MG63 (cell line): ENCODE measurements at regions not wholly inside any gene's neighbourhood (a gene's known extent, or its start where the extent isn't known, plus 50 kb on each side); places are given as distances from the start of the nearest gene placed in this dataset.
A peak's percentile ranks its signal among the peaks of the same experiment; 100 is the strongest.

Experiments used
- DNase-seq: peaks from one replicate; pipeline ENCODE4 v3.0.0-alpha.2; 2020
- H3K27me3 ChIP-seq: fragments of 250-450 bp; sonication (Bioruptor Pico); 2 replicates; pipeline ENCODE4 v1.5.1; 2020; ENCODE audit warnings: mild to moderate bottlenecking, moderate library complexity
- H3K36me3 ChIP-seq: fragments of 250-450 bp; sonication (Bioruptor Pico); 2 replicates; pipeline ENCODE4 v1.5.1; 2020; ENCODE audit warnings: mild to moderate bottlenecking, moderate library complexity
- H3K4me3 ChIP-seq: fragments of 250-450 bp; sonication (Bioruptor Pico); 2 replicates; pipeline ENCODE4 v1.5.1; 2020; ENCODE audit warnings: mild to moderate bottlenecking, moderate library complexity
- H3K9me3 ChIP-seq: fragments of 250-450 bp; sonication (Bioruptor Pico); 2 replicates; pipeline ENCODE4 v1.5.1; 2020; ENCODE audit warnings: mild to moderate bottlenecking, moderate library complexity

DNA sequence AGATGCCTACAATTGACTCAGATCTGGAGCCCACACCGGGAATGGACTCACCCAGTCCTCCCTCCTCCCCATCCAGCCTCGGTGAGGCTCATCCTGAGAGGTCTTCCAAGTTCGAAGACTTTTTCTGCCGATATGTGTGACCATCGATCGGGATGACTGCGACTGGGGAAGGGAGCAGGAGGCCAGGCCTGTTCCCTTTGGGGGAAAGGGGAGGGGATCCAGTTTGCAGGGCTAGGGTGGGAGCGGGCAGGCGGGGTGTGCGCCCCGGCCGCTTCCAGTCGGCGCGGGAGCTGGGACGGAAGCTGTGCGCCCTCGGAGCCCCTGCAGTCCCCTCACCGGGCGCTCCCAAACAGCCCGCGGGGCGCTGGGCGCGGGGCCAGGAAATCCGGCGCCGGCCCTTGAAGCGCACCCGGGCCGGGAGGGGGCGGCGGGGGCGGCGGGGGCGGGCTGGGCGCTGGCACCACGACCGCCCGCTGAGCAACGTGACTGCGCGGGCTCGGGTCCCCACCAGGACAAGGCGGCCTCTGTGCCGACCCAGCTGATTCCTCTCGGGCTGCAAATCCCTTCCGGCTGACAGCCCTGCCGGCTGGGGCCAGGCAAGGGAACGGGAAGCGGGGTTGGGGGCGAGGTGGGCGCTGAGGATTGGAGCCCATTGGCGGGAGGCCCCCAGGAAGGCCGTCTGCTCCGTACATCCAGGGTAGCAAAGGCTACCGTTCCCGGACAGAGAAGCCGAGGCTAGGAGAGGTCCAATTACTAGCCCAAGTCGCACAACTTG, 103.9 kb downstream of the EBNA1BP2 start:
- no peak for DNase-seq
- Histone ChIP-seq H3K9me3 (no peaks in the 10 kb centered on the region), H3K27me3 (no peaks in the 10 kb centered on the region), H3K36me3 (no peaks in the 10 kb centered on the region), H3K4me3 (no peak overlapping the region)

DNA sequence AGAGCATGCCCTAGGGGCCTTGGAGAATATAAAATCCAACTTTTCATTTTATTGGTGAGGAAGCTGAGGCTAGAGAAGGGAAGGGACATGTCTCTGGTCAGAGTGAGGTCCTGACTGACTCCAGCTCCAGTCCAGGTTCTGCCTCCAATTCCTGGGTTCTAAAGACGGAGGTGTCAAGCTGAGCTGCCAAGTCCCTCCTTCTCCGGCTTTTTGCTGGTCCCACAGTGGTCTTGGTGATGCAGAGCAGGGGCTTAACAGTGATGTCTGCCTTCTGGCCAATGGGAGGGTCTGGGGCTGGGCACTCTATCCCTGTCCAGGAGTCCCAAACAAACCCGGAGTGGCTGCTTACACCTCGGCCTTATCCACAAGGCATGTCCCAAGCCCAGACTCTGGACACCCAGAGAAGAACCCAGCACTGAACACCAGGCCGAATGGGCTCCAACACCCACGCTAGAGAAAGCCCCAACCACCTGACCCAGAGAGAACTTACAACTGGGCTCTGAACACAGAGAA, 104.8 kb downstream of the EBNA1BP2 start:
- Histone ChIP-seq H3K36me3 (no peaks in the 10 kb centered on the region), H3K9me3 (no peaks in the 10 kb centered on the region), H3K4me3 (no peak overlapping the region), H3K27me3 (no peaks in the 10 kb centered on the region)
- DNase-seq: no peak

DNA sequence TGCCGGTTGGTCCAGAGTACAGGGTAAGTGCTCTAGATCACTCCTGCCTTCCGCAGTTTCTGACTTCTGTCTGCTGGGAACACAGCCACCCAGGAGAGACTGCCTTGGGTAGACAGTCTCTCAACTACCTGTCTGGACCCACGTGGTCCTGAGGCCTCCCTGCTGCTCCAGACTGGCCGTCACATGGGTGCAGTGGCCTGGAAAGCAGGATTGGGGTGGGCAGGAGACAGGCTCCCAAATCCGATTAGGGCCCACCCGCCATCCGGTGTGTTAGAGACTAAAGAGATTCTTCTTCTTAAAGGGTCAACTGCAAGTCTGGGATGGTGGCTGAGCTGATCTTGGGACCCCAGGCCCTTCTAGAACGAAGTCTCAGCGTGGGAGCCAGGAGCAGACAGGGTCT, 105.5 kb downstream of the EBNA1BP2 start:
- DNase-seq: no peak

DNA sequence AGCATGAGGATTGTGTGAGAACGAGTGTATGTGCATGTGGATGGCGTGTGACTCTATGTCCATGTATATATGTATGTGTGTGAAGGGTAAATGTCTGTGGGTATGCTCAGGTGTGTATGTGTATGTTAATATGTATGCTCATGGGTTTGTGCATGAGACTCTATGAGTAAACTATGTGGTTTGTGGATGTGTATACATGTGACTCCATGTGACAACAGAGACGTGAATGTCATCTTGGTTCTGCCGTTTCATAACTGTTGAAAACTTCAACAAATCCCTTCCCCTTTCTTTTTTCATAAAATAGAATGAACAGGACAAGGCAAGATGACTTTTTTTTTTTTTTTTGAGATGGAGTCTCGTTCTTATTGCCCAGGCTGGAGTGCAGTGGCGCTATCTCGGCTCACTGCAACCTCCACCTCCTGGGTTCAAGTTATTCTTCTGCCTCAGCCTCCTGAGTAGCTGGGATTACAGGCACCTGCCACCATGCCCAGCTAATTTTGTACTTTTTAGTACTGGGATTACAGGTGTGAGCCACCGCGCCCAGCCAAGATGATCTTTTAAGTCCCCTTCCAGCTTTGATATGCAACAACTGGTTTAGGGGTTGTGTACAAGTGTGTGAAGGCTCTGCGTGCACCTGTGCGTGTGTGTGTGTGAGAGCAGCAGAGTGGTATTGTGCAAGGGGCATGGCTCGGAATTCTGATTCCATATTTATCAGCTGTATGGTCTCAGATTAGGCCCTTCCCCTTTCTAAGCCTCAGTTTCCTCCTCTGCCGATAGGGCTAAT, 106.3 kb downstream of the EBNA1BP2 start:
- H3K4me3 ChIP-seq: no peak overlapping the region
- no peaks in the 10 kb centered on the region for H3K27me3 ChIP-seq
- no peak for DNase-seq
- H3K36me3 ChIP-seq: no peaks in the 10 kb centered on the region
- H3K9me3 ChIP-seq: no peaks in the 10 kb centered on the region

More for the DNA sequence above, 105.5 kb downstream of the EBNA1BP2 start:
- Histone ChIP-seq H3K36me3 (no peaks in the 10 kb centered on the region), H3K9me3 (no peaks in the 10 kb centered on the region), H3K4me3 (no peak overlapping the region), H3K27me3 (no peaks in the 10 kb centered on the region)

GRCh38 chr1:43065191-43065590, 106.5 kb upstream of the SLC2A1 start:
- H3K4me3 ChIP-seq: no peak overlapping the region
- peak; percentile 81 for DNase-seq
- H3K36me3 ChIP-seq: no peaks in the 10 kb centered on the region
- no peaks in the 10 kb centered on the region for H3K9me3 ChIP-seq
- no peaks in the 10 kb centered on the region for H3K27me3 ChIP-seq

DNA sequence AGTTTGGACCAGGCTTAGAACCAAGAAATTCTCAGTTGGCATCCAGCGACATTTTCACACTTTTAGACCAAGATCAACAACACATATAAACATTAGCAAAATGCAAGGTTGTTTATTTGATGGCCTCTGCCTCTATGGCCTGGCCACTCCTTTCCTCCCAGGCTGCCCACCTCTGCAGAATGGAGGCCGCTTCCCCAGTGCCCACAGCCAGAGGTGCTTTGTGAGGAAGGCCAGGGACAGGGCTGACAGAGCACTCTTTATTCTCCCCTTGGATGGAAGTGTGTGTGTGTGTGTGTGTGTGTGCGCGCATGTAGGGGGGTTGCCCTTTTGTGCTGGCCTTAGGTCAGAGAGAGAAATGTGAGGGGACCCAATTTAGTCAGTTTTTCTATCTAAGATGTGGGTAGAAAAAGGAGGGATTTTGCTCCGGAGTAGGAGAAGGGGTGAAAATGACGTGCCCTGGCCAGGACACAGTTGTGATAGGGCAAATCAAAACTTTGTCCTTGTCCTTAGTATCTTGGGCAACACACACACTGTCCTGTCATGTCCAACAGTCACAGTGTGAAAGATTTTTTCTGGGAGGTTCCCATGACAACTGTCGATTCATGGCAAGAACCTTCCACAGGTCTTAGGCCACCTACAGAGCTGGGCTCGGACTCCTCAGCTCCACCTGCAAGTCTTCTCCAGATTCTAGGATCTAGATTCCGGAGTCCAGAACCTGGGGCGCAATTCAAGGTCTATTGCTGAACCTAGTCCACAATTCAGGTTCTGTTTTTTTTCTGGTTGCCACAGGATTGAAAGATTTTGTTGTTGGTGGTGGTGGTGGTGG, 104.9 kb upstream of the SLC2A1 start:
- H3K36me3 ChIP-seq: no peaks in the 10 kb centered on the region
- no peak overlapping the region for H3K4me3 ChIP-seq
- no peaks in the 10 kb centered on the region for H3K9me3 ChIP-seq
- DNase-seq: no peak
- H3K27me3 ChIP-seq: no peaks in the 10 kb centered on the region

DNA sequence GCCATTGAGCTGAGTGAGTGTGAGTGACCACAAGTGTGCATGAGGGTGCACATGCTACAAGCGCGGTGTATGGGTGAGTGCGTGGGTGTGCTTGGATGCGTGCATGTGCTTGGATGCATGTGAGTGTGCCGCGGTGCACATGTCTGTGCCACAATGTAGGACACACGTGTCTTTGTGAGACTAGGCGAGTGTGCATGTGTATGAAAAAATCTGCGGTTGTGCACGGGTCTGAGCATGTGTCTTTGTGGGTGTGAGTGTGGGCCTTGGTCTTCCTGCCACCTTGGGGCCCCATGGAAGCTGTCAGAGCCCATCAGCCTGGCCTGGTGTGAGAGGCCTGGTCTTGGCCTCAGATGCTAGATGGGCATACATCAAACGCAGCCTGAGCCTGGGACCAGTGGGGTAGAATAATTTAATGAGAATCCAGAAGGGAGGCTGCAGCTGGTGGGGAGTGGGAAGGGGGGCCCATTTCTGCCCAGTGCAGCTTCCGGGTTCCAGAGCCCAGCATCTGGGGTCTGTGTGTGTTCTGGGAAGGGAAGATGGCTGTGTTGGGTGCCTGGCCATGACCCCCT, 103.9 kb upstream of the SLC2A1 start:
- no peaks in the 10 kb centered on the region for H3K9me3 ChIP-seq
- no peaks in the 10 kb centered on the region for H3K36me3 ChIP-seq
- H3K4me3 ChIP-seq: no peak overlapping the region
- no peaks in the 10 kb centered on the region for H3K27me3 ChIP-seq
- DNase-seq: no peak

DNA sequence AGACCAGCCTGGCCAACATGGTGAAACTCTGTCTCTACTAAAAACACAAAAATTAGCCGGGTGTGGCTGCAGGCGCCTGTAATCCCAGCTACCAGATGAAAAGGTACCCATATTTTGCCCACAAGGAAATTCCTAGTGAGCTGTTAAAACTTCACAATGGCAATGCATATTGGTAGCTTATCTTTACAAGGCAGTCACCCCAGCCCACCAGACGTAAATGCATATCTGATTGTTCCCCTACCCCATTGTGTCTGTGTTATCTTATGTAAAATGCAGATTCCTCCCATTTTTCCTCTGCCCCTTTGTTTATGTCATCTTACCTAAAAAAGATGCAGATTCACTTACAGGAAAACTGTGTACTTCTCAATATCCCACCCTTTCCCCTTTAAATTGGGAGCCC, 103.1 kb upstream of the SLC2A1 start:
- Histone ChIP-seq H3K36me3 (no peaks in the 10 kb centered on the region), H3K4me3 (no peak overlapping the region), H3K27me3 (no peaks in the 10 kb centered on the region), H3K9me3 (no peaks in the 10 kb centered on the region)
- DNase-seq: no peak

- Histone ChIP-seq H3K36me3 (no peaks in the 10 kb centered on the region), H3K9me3 (no peaks in the 10 kb centered on the region), H3K27me3 (no peaks in the 10 kb centered on the region), H3K4me3 (no peak overlapping the region)
- DNase-seq: no peak
These were observed 101.2 kb upstream of the SLC2A1 start for GRCh38 chr1:43059640-43060574.

DNA sequence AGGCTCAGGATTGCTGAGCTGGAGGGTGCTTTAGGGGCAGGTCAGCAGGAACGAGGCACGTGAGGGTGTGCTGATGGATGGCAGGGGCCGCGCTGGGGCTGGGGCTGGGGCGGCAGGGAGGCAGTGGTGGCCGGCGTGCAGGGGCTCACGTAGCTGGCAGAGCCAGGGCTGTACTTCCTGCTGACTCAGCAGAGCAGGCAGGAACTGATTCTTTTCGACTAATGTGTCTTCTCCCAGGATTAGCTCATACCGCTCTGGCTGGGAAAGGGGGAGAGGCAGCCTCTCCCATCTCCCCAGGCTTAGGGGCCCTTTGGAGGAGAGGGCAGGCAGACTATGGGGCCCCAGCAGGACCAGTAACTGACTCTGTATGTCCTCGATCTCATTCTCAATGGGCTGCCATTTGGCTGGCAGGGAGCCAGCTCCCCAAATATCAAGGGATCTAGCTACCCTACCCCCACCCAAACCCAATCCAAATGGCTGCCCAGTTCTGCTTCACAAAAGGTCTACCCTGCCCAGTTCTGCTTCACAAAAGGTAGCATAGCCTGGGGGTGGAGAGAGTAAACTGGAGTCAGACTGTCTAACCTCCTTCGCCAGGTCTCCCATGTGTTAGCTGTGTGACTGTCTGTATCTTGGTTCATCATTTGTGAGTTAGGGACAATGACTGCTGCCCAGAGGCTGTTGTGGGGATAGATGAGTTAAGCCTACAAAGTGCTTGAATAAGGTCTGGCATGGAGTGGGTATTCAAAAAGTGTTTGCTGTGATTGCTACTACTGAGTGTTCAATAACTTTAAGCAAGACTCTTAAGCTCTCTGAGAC, 100.1 kb upstream of the SLC2A1 start:
- no peaks in the 10 kb centered on the region for H3K27me3 ChIP-seq
- no peaks in the 10 kb centered on the region for H3K9me3 ChIP-seq
- no peak overlapping the region for H3K4me3 ChIP-seq
- peak; percentile 46 for DNase-seq
- H3K36me3 ChIP-seq: no peaks in the 10 kb centered on the region

GRCh38 chr1:43058056-43058455, 99.4 kb upstream of the SLC2A1 start:
- Histone ChIP-seq H3K36me3 (no peaks in the 10 kb centered on the region), H3K9me3 (no peaks in the 10 kb centered on the region), H3K27me3 (no peaks in the 10 kb centered on the region), H3K4me3 (no peak overlapping the region)
- no peak for DNase-seq

GRCh38 chr1:43057567-43057966, 98.9 kb upstream of the SLC2A1 start:
- Histone ChIP-seq H3K9me3 (no peaks in the 10 kb centered on the region), H3K36me3 (no peaks in the 10 kb centered on the region), H3K4me3 (no peak overlapping the region), H3K27me3 (no peaks in the 10 kb centered on the region)
- no peak for DNase-seq

GRCh38 chr1:43056981-43057391, 98.3 kb upstream of the SLC2A1 start:
- no peaks in the 10 kb centered on the region for H3K36me3 ChIP-seq
- H3K27me3 ChIP-seq: no peaks in the 10 kb centered on the region
- no peak for DNase-seq
- no peak overlapping the region for H3K4me3 ChIP-seq
- H3K9me3 ChIP-seq: no peaks in the 10 kb centered on the region

DNA sequence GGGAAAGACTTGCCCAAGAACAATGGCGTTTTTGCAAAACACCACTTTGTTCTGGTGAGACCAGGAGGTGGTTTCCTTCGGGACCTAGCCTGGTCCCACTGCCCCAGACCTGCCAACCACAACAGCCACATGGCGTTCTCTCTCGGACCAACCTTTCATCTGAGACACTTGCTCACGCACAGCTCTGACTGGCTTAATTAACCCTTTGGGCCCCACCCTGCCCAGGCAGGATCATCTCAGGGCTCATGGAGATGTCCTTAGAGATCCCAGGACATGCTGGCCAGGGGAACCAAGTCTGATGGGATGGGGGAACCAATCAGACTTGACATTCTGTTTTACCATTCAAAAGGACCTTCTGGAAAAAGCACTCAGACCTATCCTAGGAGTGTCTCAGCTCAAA, 97.8 kb upstream of the SLC2A1 start:
- no peak overlapping the region for H3K4me3 ChIP-seq
- H3K9me3 ChIP-seq: no peaks in the 10 kb centered on the region
- no peaks in the 10 kb centered on the region for H3K36me3 ChIP-seq
- H3K27me3 ChIP-seq: no peaks in the 10 kb centered on the region
- DNase-seq: no peak

DNA sequence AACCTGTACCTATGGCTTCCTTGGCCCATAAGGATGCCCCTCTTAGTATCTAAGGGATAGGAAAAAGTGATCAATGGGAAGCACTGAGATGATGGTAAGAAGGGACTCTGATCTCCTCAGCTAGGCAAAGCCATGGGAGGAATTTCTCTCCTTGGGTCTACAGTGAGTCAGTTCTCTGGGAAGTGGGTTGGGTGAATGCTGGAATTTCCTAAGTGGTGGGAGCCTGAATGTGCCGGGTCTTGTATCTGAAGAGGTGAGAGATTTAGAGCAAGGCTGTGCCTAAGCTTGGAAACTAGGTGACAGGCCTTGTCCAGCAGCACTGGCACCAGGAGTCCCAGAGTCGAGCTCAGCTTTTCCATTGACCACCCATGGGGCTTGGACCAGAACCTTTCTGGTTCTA, 96.3 kb upstream of the SLC2A1 start:
- Histone ChIP-seq H3K27me3 (no peaks in the 10 kb centered on the region), H3K36me3 (no peaks in the 10 kb centered on the region), H3K9me3 (no peaks in the 10 kb centered on the region), H3K4me3 (no peak overlapping the region)
- no peak for DNase-seq
